Peyer's patch (tissue), 4 donors: ENCODE measurements at regions not wholly inside any gene's neighbourhood (a gene's known extent, or its start where the extent isn't known, plus 50 kb on each side); places are given as distances from the start of the nearest gene placed in this dataset.

Source experiments
- CTCF ChIP-seq, 6 experiments: fragments of 450-650 bp in 4 of 6; fragments of 200-600 bp in 2 of 6; sonication (generic) in 1 of 6; IDR thresholded peaks; one replicate each; pipeline ENCODE4 v1.5.1; 2017 to 2019; ENCODE audit warnings: antibody characterized with exemption in 6 of 6, mild to moderate bottlenecking in 3 of 6, moderate library complexity in 1 of 6
- POLR2A ChIP-seq, 2 donors: fragments of 450-650 bp; IDR thresholded peaks; one replicate each; pipeline ENCODE4 v1.5.1; 2017; ENCODE audit warnings: antibody characterized with exemption in 2 of 2, mild to moderate bottlenecking in 2 of 2, moderate library complexity in 2 of 2

- TF ChIP-seq CTCF (IDR thresholded peaks at IDR 0.05) (no peak), POLR2A (IDR thresholded peaks at IDR 0.05) (no peak)
Measured at GRCh38 chr17:12388226-12388625, 277.5 kb upstream of the MYOCD start.
